Stomach (tissue), 8 donors: ENCODE measurements at regions not wholly inside any gene's neighbourhood (a gene's known extent, or its start where the extent isn't known, plus 50 kb on each side); places are given as distances from the start of the nearest gene placed in this dataset.

Experiments used
- DNase-seq, 2 donors: peaks; one replicate each; pipeline versions ENCODE4 v3.0.0 to v3.0.0-alpha.2; 2013 to 2019
- H3K27ac ChIP-seq, 5 donors: fragments of 200-600 bp in 4 of 5; sonication (generic) in 4 of 5; one replicate each; pipeline ENCODE4 v1.5.1; 2013 to 2019; ENCODE audit warnings: mild to moderate bottlenecking in 1 of 5, moderate library complexity in 1 of 5
- H3K27me3 ChIP-seq, 3 donors: fragments of 200-600 bp; sonication (generic); one replicate each; pipeline ENCODE4 v1.5.1; 2017 to 2019; ENCODE audit warnings: mixed run types in 1 of 3
- H3K36me3 ChIP-seq, 4 donors: fragments of 200-600 bp; sonication (generic); 1 replicate in 3 of 4; 2 replicates in 1 of 4; pipeline ENCODE4 v1.5.1; 2016 to 2019
- H3K4me1 ChIP-seq, 4 donors: fragments of 200-600 bp; sonication (generic); one replicate each; pipeline ENCODE4 v1.5.1; 2016 to 2019
- H3K4me3 ChIP-seq, 4 donors: fragments of 200-600 bp; sonication (generic) in 3 of 4; one replicate each; pipeline ENCODE4 v1.5.1; 2016 to 2019; ENCODE audit warnings: mild to moderate bottlenecking in 1 of 4
- H3K9me3 ChIP-seq, 4 donors: fragments of 200-600 bp; sonication (generic); one replicate each; pipeline ENCODE4 v1.5.1; 2016 to 2019
- EP300 ChIP-seq: sonication (generic); formaldehyde crosslinking; IDR thresholded peaks from one replicate; pipeline ENCODE4 v1.6.1; 2017; ENCODE audit warnings: antibody characterized with exemption
- POLR2A ChIP-seq, 4 donors: fragments of 450-650 bp; IDR thresholded peaks; one replicate each; pipeline ENCODE4 v1.6.1; 2016; ENCODE audit warnings: antibody characterized with exemption in 4 of 4, control low read depth in 2 of 4, mild to moderate bottlenecking in 1 of 4, moderate library complexity in 1 of 4
- POLR2AphosphoS5 ChIP-seq, 3 donors: sonication (generic); formaldehyde crosslinking; IDR thresholded peaks; one replicate each; pipeline ENCODE4 v1.6.1; 2016; ENCODE audit warnings: antibody characterized with exemption in 3 of 3
- WGBS, 5 donors: extraction: QIAGEN DNeasy Blood & Tissue Kit in 3 of 5; methylation state at CpG; one replicate each; pipeline versions ENCODE4 v1.1.5 to v1.1.7; 2013 to 2018; 5-methylcytosine and 5-hydroxymethylcytosine counted together
- intact Hi-C: fragments of 100-400 bp; cut with DNase I; formaldehyde crosslinking; loops from one replicate; pipeline ENCODE4 v1.15.1; 2023; ENCODE audit warnings: low total_unique reads
- TF ChIP-seq, protein P1 (sequence below), 7 experiments: fragments of 450-650 bp in 4 of 7; fragments of 200-600 bp in 3 of 7; sonication (generic) in 3 of 7; IDR thresholded peaks; one replicate each; pipeline ENCODE4 v1.5.1; 2016 to 2019; ENCODE audit warnings: antibody characterized with exemption in 7 of 7, control low read depth in 2 of 7, mild to moderate bottlenecking in 1 of 7
- donor health status: healthy with polysubstance abuse.
- donor health status: Bipolar disorder and iron deficiency.
- donor health status: healthy.

DNA sequence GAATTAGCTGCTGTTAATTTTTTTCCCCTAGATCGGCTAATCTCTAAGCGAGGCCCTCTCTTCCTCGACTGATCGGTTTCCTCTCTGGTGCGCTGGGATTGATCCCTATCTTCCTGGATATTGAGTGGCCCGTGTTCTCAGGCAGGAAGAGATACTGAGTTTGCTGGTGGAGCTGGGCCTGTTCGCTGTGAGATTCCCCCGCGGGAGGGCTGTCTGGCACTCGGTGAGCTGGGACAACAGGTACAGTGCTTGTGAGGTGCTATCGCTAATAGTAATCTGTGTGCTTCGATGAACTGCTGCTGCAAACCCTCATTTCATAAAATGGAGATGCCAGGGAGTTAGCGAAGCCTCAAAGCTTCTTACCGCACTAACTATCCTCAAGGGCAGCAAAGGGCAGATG is 310.3 kb downstream of the NXPE2 start:
- 79 to 88% (median 86%) methylated on average over 13 to 14 of the region's 14 CpGs for WGBS, 5 donors

DNA sequence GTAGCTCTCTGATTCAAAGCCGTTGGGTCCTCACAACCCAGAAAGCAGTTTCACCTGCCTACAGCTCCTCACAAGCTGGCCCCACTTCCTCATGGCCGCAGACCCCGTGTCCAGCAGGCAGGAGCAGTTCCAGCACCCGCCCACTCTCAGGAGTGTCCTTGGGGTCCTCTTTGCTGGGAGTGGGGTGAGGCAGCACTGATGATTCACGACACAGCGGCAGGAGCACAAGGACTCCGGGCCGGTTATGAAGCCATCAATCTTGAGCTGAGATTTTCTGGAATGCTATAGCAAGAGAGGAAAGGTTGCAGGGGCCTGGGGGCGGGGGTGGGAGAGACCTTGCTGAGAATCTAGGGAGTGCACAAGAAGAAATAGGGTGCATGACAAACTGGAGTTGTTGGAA is 311.2 kb downstream of the NXPE2 start:
- no peaks in the 10 kb centered on the region for H3K4me1 ChIP-seq
- intact Hi-C loops: no loop called here
- no peak for DNase-seq
- H3K27me3 ChIP-seq: no peaks in the 10 kb centered on the region
- TF ChIP-seq POLR2AphosphoS5 (IDR thresholded peaks at IDR 0.05) (no peak), POLR2A (IDR thresholded peaks at IDR 0.05) (no peak), EP300 (no peak)
- TF ChIP-seq, protein P1, sequence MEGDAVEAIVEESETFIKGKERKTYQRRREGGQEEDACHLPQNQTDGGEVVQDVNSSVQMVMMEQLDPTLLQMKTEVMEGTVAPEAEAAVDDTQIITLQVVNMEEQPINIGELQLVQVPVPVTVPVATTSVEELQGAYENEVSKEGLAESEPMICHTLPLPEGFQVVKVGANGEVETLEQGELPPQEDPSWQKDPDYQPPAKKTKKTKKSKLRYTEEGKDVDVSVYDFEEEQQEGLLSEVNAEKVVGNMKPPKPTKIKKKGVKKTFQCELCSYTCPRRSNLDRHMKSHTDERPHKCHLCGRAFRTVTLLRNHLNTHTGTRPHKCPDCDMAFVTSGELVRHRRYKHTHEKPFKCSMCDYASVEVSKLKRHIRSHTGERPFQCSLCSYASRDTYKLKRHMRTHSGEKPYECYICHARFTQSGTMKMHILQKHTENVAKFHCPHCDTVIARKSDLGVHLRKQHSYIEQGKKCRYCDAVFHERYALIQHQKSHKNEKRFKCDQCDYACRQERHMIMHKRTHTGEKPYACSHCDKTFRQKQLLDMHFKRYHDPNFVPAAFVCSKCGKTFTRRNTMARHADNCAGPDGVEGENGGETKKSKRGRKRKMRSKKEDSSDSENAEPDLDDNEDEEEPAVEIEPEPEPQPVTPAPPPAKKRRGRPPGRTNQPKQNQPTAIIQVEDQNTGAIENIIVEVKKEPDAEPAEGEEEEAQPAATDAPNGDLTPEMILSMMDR (IDR thresholded peaks at IDR 0.05): no peak
- 67 to 74% (median 69%) methylated on average over 6 to 9 of the region's 9 CpGs for WGBS, 5 donors
- no peaks in the 10 kb centered on the region for H3K36me3 ChIP-seq
- H3K9me3 ChIP-seq: no peaks in the 10 kb centered on the region
- H3K4me3 ChIP-seq: no peak overlapping the region
- H3K27ac ChIP-seq: no peak overlapping the region

More for the DNA sequence above, 310.3 kb downstream of the NXPE2 start:
- no peak overlapping the region for H3K27ac ChIP-seq
- no peaks in the 10 kb centered on the region for H3K4me1 ChIP-seq
- H3K4me3 ChIP-seq: no peak overlapping the region
- intact Hi-C loops: no loop called here
- H3K9me3 ChIP-seq: no peaks in the 10 kb centered on the region
- no peak for DNase-seq
- no peaks in the 10 kb centered on the region for H3K36me3 ChIP-seq
- H3K27me3 ChIP-seq: no peaks in the 10 kb centered on the region
- no peak for TF ChIP-seq POLR2A (IDR thresholded peaks at IDR 0.05)
- TF ChIP-seq EP300: no peak
- no peak for TF ChIP-seq POLR2AphosphoS5 (IDR thresholded peaks at IDR 0.05)
- TF ChIP-seq, protein P1 (IDR thresholded peaks at IDR 0.05): no peak

DNA sequence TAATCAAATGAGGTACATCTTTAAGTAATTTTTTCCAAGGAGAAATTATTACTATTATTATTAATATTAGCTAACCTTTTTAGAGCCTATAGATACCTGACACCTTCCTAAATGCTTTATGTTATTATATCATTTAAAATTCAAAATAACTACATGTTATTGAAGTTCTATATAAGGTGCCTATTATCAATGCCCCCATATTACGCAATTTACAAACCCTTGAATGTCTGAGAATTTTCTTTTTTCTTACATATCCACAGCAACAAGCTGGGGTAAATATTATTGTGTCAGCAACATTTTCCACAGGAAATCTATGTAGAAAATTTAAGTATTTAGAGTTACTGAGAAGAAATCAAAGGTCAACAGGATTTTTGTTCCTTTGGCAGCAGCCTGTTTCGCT is 327.3 kb downstream of the NXPE2 start:
- TF ChIP-seq POLR2AphosphoS5 (IDR thresholded peaks at IDR 0.05): no peak
- TF ChIP-seq POLR2A (IDR thresholded peaks at IDR 0.05): no peak
- no peak for TF ChIP-seq EP300
- TF ChIP-seq, protein P1 (IDR thresholded peaks at IDR 0.05): no peak
- H3K27ac ChIP-seq: no peak overlapping the region
- H3K36me3 ChIP-seq: no peaks in the 10 kb centered on the region
- H3K4me3 ChIP-seq: no peak overlapping the region
- 85 to 91% (median 86%) methylated on average over 2 of the region's 2 CpGs for WGBS, 5 donors
- no peaks in the 10 kb centered on the region for H3K4me1 ChIP-seq
- H3K9me3 ChIP-seq: peaks cover 0 to 6% (median 0%) of the 10 kb centered on the region in 4 donors
- DNase-seq: no peak
- peaks cover 0 to 4% (median 0%) of the 10 kb centered on the region in 3 donors for H3K27me3 ChIP-seq
- intact Hi-C loops: no loop called here

DNA sequence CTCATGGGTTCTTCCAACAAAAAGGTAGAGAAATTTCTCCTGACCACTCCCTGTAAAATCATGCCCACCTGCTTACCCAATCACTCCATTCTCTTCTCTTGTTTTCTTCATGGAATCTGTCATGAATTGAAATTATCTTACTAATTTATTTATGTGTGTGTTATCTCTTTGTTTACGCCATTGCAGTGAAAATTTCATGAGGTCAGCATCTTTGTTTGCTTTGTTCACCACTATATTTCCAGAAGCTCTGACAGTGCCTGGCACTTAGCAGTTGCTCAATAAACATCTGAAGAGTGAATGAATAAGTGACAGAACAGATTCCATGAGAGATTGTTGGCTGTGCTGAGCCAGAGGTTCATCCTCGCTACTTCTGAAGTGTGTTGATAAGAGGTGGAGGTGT is 329.5 kb downstream of the NXPE2 start:
- Histone ChIP-seq H3K4me1 (no peaks in the 10 kb centered on the region), H3K9me3 (peaks cover 0 to 6% (median 0%) of the 10 kb centered on the region in 4 donors), H3K4me3 (no peak overlapping the region), H3K27me3 (peaks cover 0 to 4% (median 0%) of the 10 kb centered on the region in 3 donors), H3K27ac (no peak overlapping the region), H3K36me3 (no peaks in the 10 kb centered on the region)
- WGBS, 5 donors: 55 to 80% (median 76%) methylated on average over 2 of the region's 2 CpGs
- TF ChIP-seq, protein P1 (IDR thresholded peaks at IDR 0.05): no peak
- TF ChIP-seq POLR2AphosphoS5 (IDR thresholded peaks at IDR 0.05) (no peak), EP300 (no peak), POLR2A (IDR thresholded peaks at IDR 0.05) (no peak)
- intact Hi-C loops: no loop called here
- DNase-seq: no peak
